H1 (cell line): ENCODE measurements at regions not wholly inside any gene's neighbourhood (a gene's known extent, or its start where the extent isn't known, plus 50 kb on each side); places are given as distances from the start of the nearest gene placed in this dataset.

Source experiments
- CTCF ChIA-PET: fragments of 300-600 bp; sonication (Branson Sonifier 250); formaldehyde crosslinking; loops from one replicate; lab custom pipeline; 2021; ENCODE audit not compliant: partially characterized antibody; lab: Charles Lee
- POLR2A ChIA-PET: fragments of 300-600 bp; sonication (Branson Sonifier 250); formaldehyde crosslinking; loops from one replicate; lab custom pipeline; 2021; ENCODE audit warnings: inconsistent platforms; ENCODE audit not compliant: partially characterized antibody; lab: Charles Lee
- DNase-seq, 2 experiments: peaks; one replicate each; pipeline versions ENCODE4 v3.0.0 to v3.0.0-alpha.2; 2010 to 2022; ENCODE audit warnings: low spot score in 2 of 2, low read depth in 1 of 2, mixed read lengths in 1 of 2
- FAIRE-seq: peaks from 2 replicates; lab custom pipeline; 2011; peaks lifted over from hg19 to GRCh38; lab: Jason Lieb, UNC
- H2AFZ ChIP-seq: 2 replicates; pipeline ENCODE4 v1.8.1; 2012; ENCODE audit warnings: low read length, inconsistent platforms
- H2AK5ac ChIP-seq: 2 replicates; pipeline ENCODE4 v1.6.1; 2013; ENCODE audit warnings: low read depth, low read length
- H2BK120ac ChIP-seq: replicated peaks from 2 replicates; pipeline ENCODE3; 2013; ENCODE audit warnings: low read depth, low read length, inconsistent platforms
- H2BK12ac ChIP-seq: 2 replicates; pipeline ENCODE4 v1.6.1; 2013; ENCODE audit warnings: low read depth, low read length
- H2BK15ac ChIP-seq: 2 replicates; pipeline ENCODE4 v1.6.1; 2013; ENCODE audit warnings: low read length
- H2BK20ac ChIP-seq: 2 replicates; pipeline ENCODE4 v1.6.1; 2013; ENCODE audit warnings: low read length
- H2BK5ac ChIP-seq: 2 replicates; pipeline ENCODE4 v1.6.1; 2013; ENCODE audit warnings: low read depth, low read length
- H3K14ac ChIP-seq: 2 replicates; pipeline ENCODE4 v1.6.1; 2013; ENCODE audit warnings: inconsistent platforms; ENCODE audit not compliant: insufficient read length
- H3K18ac ChIP-seq: 2 replicates; pipeline ENCODE4 v1.6.1; 2013; ENCODE audit warnings: low read length; ENCODE audit errors: extremely low read depth
- H3K23ac ChIP-seq: 2 replicates; pipeline ENCODE4 v1.6.1; 2013; ENCODE audit warnings: inconsistent platforms; ENCODE audit not compliant: insufficient read length
- H3K23me2 ChIP-seq: 2 replicates; pipeline ENCODE4 v1.6.1; 2013; ENCODE audit warnings: low read depth, low read length
- H3K27ac ChIP-seq: 2 replicates; pipeline ENCODE4 v1.6.1; 2011; ENCODE audit warnings: low read depth, low read length, inconsistent platforms
- H3K27me3 ChIP-seq, 4 experiments: replicated peaks in 1 of 4; 1 replicate in 1 of 4; 2 replicates in 3 of 4; pipeline versions ENCODE4 v1.6.1 to v1.8.1; 2011 to 2013; ENCODE audit warnings: low read length in 3 of 4, mild to moderate bottlenecking in 3 of 4, inconsistent platforms in 2 of 4, mixed read lengths in 2 of 4, moderate library complexity in 1 of 4; ENCODE audit not compliant: control insufficient read depth in 3 of 4, insufficient read depth in 3 of 4; ENCODE audit errors: extremely low read depth in 1 of 4
- H3K36me3 ChIP-seq, 4 experiments: 2 replicates each; pipeline versions ENCODE4 v1.6.1 to v1.8.1; 2011 to 2013; ENCODE audit warnings: mild to moderate bottlenecking in 4 of 4, low read length in 3 of 4, moderate library complexity in 2 of 4, control low read depth in 1 of 4, inconsistent platforms in 1 of 4; ENCODE audit not compliant: insufficient read depth in 4 of 4, control insufficient read depth in 2 of 4
- H3K4ac ChIP-seq: replicated peaks from 2 replicates; pipeline ENCODE3; 2013; ENCODE audit warnings: low read length, low read depth, mixed read lengths, inconsistent platforms; ENCODE audit not compliant: insufficient read length
- H3K4me1 ChIP-seq, 4 experiments: replicated peaks in 1 of 4; 1 replicate in 1 of 4; 2 replicates in 3 of 4; pipeline versions ENCODE4 v1.6.1 to v1.8.1; 2011 to 2013; ENCODE audit warnings: low read length in 3 of 4, inconsistent platforms in 2 of 4, mixed read lengths in 1 of 4; ENCODE audit not compliant: insufficient read depth in 4 of 4, control insufficient read depth in 3 of 4
- H3K4me2 ChIP-seq, 2 experiments: 2 replicates each; pipeline versions ENCODE4 v1.6.1 to v1.8.1; 2011 to 2013; ENCODE audit warnings: low read depth in 2 of 2, low read length in 2 of 2, control low read depth in 1 of 2, inconsistent platforms in 1 of 2, mild to moderate bottlenecking in 1 of 2; ENCODE audit not compliant: insufficient read depth in 1 of 2
- H3K4me3 ChIP-seq, 4 experiments: fragments of 200-600, 300-600 bp in 1 of 4; sonication (generic), shearing (Covaris generic), sonication (Bioruptor Twin) in 1 of 4; 2 replicates each; pipeline versions ENCODE4 v1.5.1 to v1.8.1; 2011 to 2016; ENCODE audit warnings: low read length in 4 of 4, low read depth in 3 of 4, control low read depth in 2 of 4, inconsistent platforms in 2 of 4, mild to moderate bottlenecking in 2 of 4, mixed read lengths in 1 of 4, moderate library complexity in 1 of 4; ENCODE audit not compliant: insufficient read depth in 2 of 4; ENCODE audit errors: extremely low read depth in 1 of 4
- H3K56ac ChIP-seq: replicated peaks from 2 replicates; pipeline ENCODE3; 2013; ENCODE audit warnings: low read depth, mild to moderate bottlenecking, mixed read lengths, low read length, inconsistent platforms; ENCODE audit not compliant: insufficient read length
- H3K79me1 ChIP-seq: 2 replicates; pipeline ENCODE4 v1.6.1; 2013; ENCODE audit warnings: low read depth, low read length, control low read depth
- H3K79me2 ChIP-seq, 2 experiments: 2 replicates each; pipeline versions ENCODE4 v1.6.1 to v1.8.1; 2012 to 2013; ENCODE audit warnings: low read length in 2 of 2, mild to moderate bottlenecking in 2 of 2, inconsistent platforms in 1 of 2; ENCODE audit not compliant: insufficient read depth in 2 of 2, control insufficient read depth in 1 of 2
- H3K9ac ChIP-seq, 4 experiments: replicated peaks in 1 of 4; 1 replicate in 1 of 4; 2 replicates in 3 of 4; pipeline versions ENCODE4 v1.6.1 to v1.8.1; 2011 to 2013; ENCODE audit warnings: low read depth in 3 of 4, low read length in 3 of 4, control low read depth in 2 of 4, mild to moderate bottlenecking in 2 of 4, moderate library complexity in 2 of 4, inconsistent platforms in 1 of 4; ENCODE audit errors: extremely low read depth in 1 of 4
- H3K9me3 ChIP-seq, 2 experiments: 2 replicates each; pipeline versions ENCODE4 v1.6.1 to v1.8.1; 2012 to 2013; ENCODE audit warnings: mild to moderate bottlenecking in 2 of 2, moderate library complexity in 2 of 2, control low read depth in 1 of 2, inconsistent platforms in 1 of 2, low read depth in 1 of 2, low read length in 1 of 2, mixed read lengths in 1 of 2; ENCODE audit not compliant: insufficient read depth in 2 of 2
- H4K20me1 ChIP-seq, 2 experiments: replicated peaks in 1 of 2; 2 replicates each; pipeline versions ENCODE3 to v1.8.1; 2011 to 2013; ENCODE audit warnings: inconsistent platforms in 2 of 2, low read length in 2 of 2, mild to moderate bottlenecking in 1 of 2; ENCODE audit not compliant: insufficient read depth in 2 of 2, control insufficient read depth in 1 of 2
- H4K5ac ChIP-seq: 2 replicates; pipeline ENCODE4 v1.6.1; 2013; ENCODE audit warnings: low read length, low read depth, mixed read lengths, inconsistent platforms; ENCODE audit not compliant: insufficient read length
- H4K8ac ChIP-seq: 2 replicates; pipeline ENCODE4 v1.8.0; 2013; ENCODE audit warnings: mild to moderate bottlenecking, moderate library complexity, low read length, inconsistent platforms; ENCODE audit not compliant: insufficient read depth; ENCODE audit errors: extremely low read depth
- H4K91ac ChIP-seq: replicated peaks from 2 replicates; pipeline ENCODE3; 2013; ENCODE audit warnings: low read length, mixed read lengths, inconsistent platforms; ENCODE audit not compliant: insufficient read length
- BACH1 ChIP-seq: IDR thresholded peaks from 2 replicates; pipeline ENCODE4 v1.6.1; 2012; ENCODE audit warnings: low read length, improper control_type of control experiment
- BCL11A ChIP-seq, 2 experiments: IDR thresholded peaks; one replicate each; pipeline ENCODE4 v1.6.1; 2011; ENCODE audit warnings: low read depth in 2 of 2, low read length in 2 of 2, mild to moderate bottlenecking in 2 of 2
- CBX5 ChIP-seq: fragments of 300-800, 300-1000 bp; sonication (generic); IDR thresholded peaks from 2 replicates; pipeline ENCODE4 v1.7.1; 2016; ENCODE audit warnings: antibody characterized with exemption, low read length, low read depth
- HDAC6 ChIP-seq: IDR thresholded peaks from one replicate; pipeline ENCODE4 v1.7.1; 2012; ENCODE audit warnings: low read depth, mild to moderate bottlenecking, inconsistent platforms, low read length, moderate library complexity
- JUN ChIP-seq: IDR thresholded peaks from 2 replicates; pipeline ENCODE4 v1.6.1; 2011; ENCODE audit warnings: low read depth, mild to moderate bottlenecking, improper control_type of control experiment, low read length
- KDM4A ChIP-seq: IDR thresholded peaks from one replicate; pipeline ENCODE4 v1.7.1; 2012; ENCODE audit warnings: low read depth, mild to moderate bottlenecking, moderate library complexity, low read length, inconsistent platforms; ENCODE audit not compliant: severe bottlenecking
- KDM5A ChIP-seq: fragments of 200-600 bp; IDR thresholded peaks from 2 replicates; pipeline ENCODE4 v1.7.1; 2012; ENCODE audit warnings: mild to moderate bottlenecking, low read length, inconsistent platforms, mixed read lengths
- POLR2A ChIP-seq, 2 experiments: IDR thresholded peaks; 1 replicate in 1 of 2; 2 replicates in 1 of 2; pipeline ENCODE4 v1.6.1; 2011; ENCODE audit warnings: low read depth in 2 of 2, low read length in 2 of 2, mild to moderate bottlenecking in 2 of 2; ENCODE audit errors: control extremely low read depth in 1 of 2
- POU5F1 ChIP-seq: IDR thresholded peaks from 2 replicates; pipeline ENCODE4 v1.6.1; 2011; ENCODE audit warnings: low read depth, mild to moderate bottlenecking, low read length, moderate library complexity
- RBBP5 ChIP-seq: IDR thresholded peaks from 2 replicates; pipeline ENCODE4 v1.7.1; 2012; ENCODE audit warnings: low read depth, mild to moderate bottlenecking, inconsistent platforms, low read length, moderate library complexity, borderline replicate concordance
- SP2 ChIP-seq: IDR thresholded peaks from 2 replicates; pipeline ENCODE4 v1.6.1; 2012; ENCODE audit warnings: mild to moderate bottlenecking, low read length, inconsistent platforms
- SRF ChIP-seq: IDR thresholded peaks from 2 replicates; pipeline ENCODE4 v1.6.1; 2011; ENCODE audit warnings: mild to moderate bottlenecking, low read depth, low read length, moderate library complexity
- TAF7 ChIP-seq: optimal IDR thresholded peaks from 2 replicates; pipeline ENCODE3; 2011; ENCODE audit warnings: low read depth, mild to moderate bottlenecking, inconsistent platforms, low read length, moderate library complexity, borderline replicate concordance
- WGBS, 2 experiments: shearing (Covaris generic) in 1 of 2; methylation state at CpG; one replicate each; pipeline versions ENCODE4 v1.1.6 to v1.1.7; 2013 to 2015; ENCODE audit warnings: low lambda C conversion rate in 2 of 2, mixed read lengths in 2 of 2, inconsistent platforms in 1 of 2, low coverage in 1 of 2, missing lambda C conversion rate in 1 of 2; ENCODE audit not compliant: insufficient replicate concordance in 2 of 2, insufficient coverage in 1 of 2, insufficient read length in 1 of 2; ENCODE audit errors: extremely low coverage in 1 of 2, missing lambda C conversion rate in 1 of 2; 5-methylcytosine and 5-hydroxymethylcytosine counted together

DNA sequence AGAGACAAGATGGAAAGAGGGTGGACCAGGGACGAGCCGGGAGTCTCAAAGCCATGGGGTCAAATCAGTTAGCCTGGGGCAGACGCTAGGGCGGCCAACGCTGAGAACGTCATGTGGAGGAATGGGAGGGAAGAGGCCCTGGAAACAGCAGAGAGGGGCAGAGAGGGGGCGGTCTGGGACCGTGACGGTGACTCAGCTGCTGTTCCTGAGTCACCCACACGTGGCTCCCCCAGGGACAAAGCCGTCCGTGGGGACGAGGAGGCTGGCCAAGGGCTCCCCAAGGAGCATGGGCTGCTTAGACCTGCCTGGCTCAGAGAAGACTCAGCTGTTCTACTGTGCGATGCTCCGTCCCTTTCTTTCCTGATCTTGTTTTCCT, 108.4 kb upstream of the LRPAP1 start:
- Histone ChIP-seq H3K9me3 (peaks cover 7 to 11% of the 10 kb centered on the region in 2 experiments; a peak in 1 of 4 replicates), H3K4me2 (no peak overlapping the region), H2BK12ac (no peak overlapping the region), H3K79me2 (no peaks in the 10 kb centered on the region), H3K4me1 (peaks cover 0 to 5% (median 0%) of the 10 kb centered on the region in 4 experiments; a peak in 1 of 7 replicates), H3K36me3 (no peaks in the 10 kb centered on the region), H2AFZ (no peak overlapping the region), H2BK15ac (no peak overlapping the region), H4K91ac (no peak overlapping the region), H3K9ac (no peak overlapping the region), H3K18ac (no peak overlapping the region), H3K4ac (no peak overlapping the region), H3K4me3 (no peak overlapping the region), H3K23me2 (no peaks in the 10 kb centered on the region; the same call in 1 of the 2 replicates), H2BK20ac (no peak overlapping the region), H2BK5ac (no peak overlapping the region), H4K5ac (no peak overlapping the region), H3K79me1 (no peaks in the 10 kb centered on the region), H4K20me1 (peaks cover 0 to 3% of the 10 kb centered on the region in 2 experiments), H4K8ac (no peak overlapping the region), H3K27me3 (no peaks in the 10 kb centered on the region), H3K56ac (no peak overlapping the region), H2AK5ac (no peak overlapping the region), H3K27ac (no peak overlapping the region), H3K14ac (no peak overlapping the region), H3K23ac (no peak overlapping the region), H2BK120ac (no peak overlapping the region)
- POLR2A ChIA-PET: no interaction called here
- TF ChIP-seq SP2 (no peak), BACH1 (no peak), POLR2A (IDR thresholded peaks at IDR 0.05; ENCODE audit: control extremely low read depth in 1 of 2, low read depth in 2 of 2, low read length in 2 of 2) (no peak), JUN (no peak), HDAC6 (no peak), SRF (no peak), POU5F1 (no peak), CBX5 (no peak), KDM5A (no peak), KDM4A (no peak), RBBP5 (no peak), TAF7 (no peak), BCL11A (IDR thresholded peaks at IDR 0.05; ENCODE audit: low read depth in 2 of 2, low read length in 2 of 2) (no peak)
- CTCF ChIA-PET: no interaction called here
- DNase-seq (no peak), FAIRE-seq (no peak)
- WGBS, 2 experiments: 83% methylated on average over 15 of the region's 15 CpGs; no CpG with 5 or more reads in 1 of the 2 experiments
